COLO829 (cell line): ENCODE measurements at regions not wholly inside any gene's neighbourhood (a gene's known extent, or its start where the extent isn't known, plus 50 kb on each side); places are given as distances from the start of the nearest gene placed in this dataset.

Experiments
- DNase-seq: peaks from one replicate; pipeline ENCODE4 v3.0.0; 2012; ENCODE audit warnings: low spot score

- DNase-seq: no peak
These were observed 95.0 kb upstream of the PPP2R5A start for GRCh38 chr1:212190169-212190568.

- no peak for DNase-seq
These were observed 92.8 kb upstream of the PPP2R5A start for GRCh38 chr1:212192261-212192998.

- DNase-seq: no peak
These were observed 88.9 kb upstream of the PPP2R5A start for GRCh38 chr1:212196355-212196754.

GRCh38 chr1:212201461-212201860 is 83.7 kb upstream of the PPP2R5A start:
- DNase-seq: no peak

GRCh38 chr1:212203630-212204029 is 81.6 kb upstream of the PPP2R5A start:
- peak; percentile 58 for DNase-seq

- DNase-seq: no peak
These were observed 80.2 kb upstream of the PPP2R5A start for GRCh38 chr1:212205006-212205405.

GRCh38 chr1:212205843-212206242 is 79.4 kb upstream of the PPP2R5A start:
- DNase-seq: no peak

GRCh38 chr1:212207118-212207517 is 78.1 kb upstream of the PPP2R5A start:
- no peak for DNase-seq

- no peak for DNase-seq
These were observed 77.2 kb upstream of the PPP2R5A start for GRCh38 chr1:212207822-212208520.

- no peak for DNase-seq
These were observed 76.1 kb upstream of the PPP2R5A start for GRCh38 chr1:212208978-212209644.

GRCh38 chr1:212211371-212211770 is 73.8 kb upstream of the PPP2R5A start:
- DNase-seq: no peak

GRCh38 chr1:212212343-212212742 is 72.9 kb upstream of the PPP2R5A start:
- DNase-seq: no peak

- no peak for DNase-seq
These were observed 72.3 kb upstream of the PPP2R5A start for GRCh38 chr1:212212906-212213305.

GRCh38 chr1:212213784-212214183 is 71.4 kb upstream of the PPP2R5A start:
- no peak for DNase-seq

GRCh38 chr1:212214325-212214724 is 70.9 kb upstream of the PPP2R5A start:
- no peak for DNase-seq

GRCh38 chr1:212215910-212216309 is 69.3 kb upstream of the PPP2R5A start:
- no peak for DNase-seq

- DNase-seq: no peak
These were observed 67.6 kb upstream of the PPP2R5A start for GRCh38 chr1:212217633-212218032.

- no peak for DNase-seq
These were observed 67.1 kb upstream of the PPP2R5A start for GRCh38 chr1:212218065-212218464.

- DNase-seq: no peak
These were observed 66.3 kb upstream of the PPP2R5A start for GRCh38 chr1:212218911-212219310.

- DNase-seq: no peak
These were observed 65.3 kb upstream of the PPP2R5A start for GRCh38 chr1:212219679-212220463.

GRCh38 chr1:212221801-212222200 is 63.4 kb upstream of the PPP2R5A start:
- no peak for DNase-seq

GRCh38 chr1:212224102-212224501 is 61.1 kb upstream of the PPP2R5A start:
- DNase-seq: no peak
